ENCODE measurements at regions not wholly inside any gene's neighbourhood (a gene's known extent, or its start where the extent isn't known, plus 50 kb on each side); places are given as distances from the start of the nearest gene placed in this dataset.

DNA sequence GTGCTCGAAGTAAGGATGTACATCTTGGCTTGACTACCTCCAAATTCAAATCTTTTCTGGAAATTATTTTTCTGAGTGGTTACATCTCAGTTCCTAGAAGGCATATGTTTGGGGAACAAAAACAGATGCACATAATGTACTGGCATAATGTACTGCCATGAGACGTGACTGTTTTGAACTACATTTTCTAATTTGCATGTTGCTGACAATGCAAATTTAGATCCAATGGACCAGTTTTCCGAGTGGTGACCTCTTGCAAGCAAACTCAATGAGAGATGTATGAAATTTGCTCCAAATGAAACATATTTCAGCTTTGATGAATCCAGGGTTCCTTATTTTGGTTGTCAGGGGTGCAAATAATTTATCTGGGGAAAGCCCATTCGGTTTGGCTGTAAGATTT lies 694.3 kb downstream of the GRXCR1 start:
- Histone ChIP-seq H3K27ac (ENCODE audit: extremely low read depth, low read depth, low read length) (no peak overlapping the region), H3K4me3 (no peak overlapping the region), H3K9ac (ENCODE audit: insufficient read depth in 1 of 2, low read depth in 2 of 2, low read length in 2 of 2) (no peak overlapping the region), H3K36me3 (ENCODE audit: control insufficient read depth, insufficient read depth, low read length) (no peaks in the 10 kb centered on the region), H3K4me2 (ENCODE audit: insufficient read depth, low read length) (no peak overlapping the region), H3K79me2 (ENCODE audit: control insufficient read depth, insufficient read depth, low read length) (no peaks in the 10 kb centered on the region), H4K20me1 (replicated peaks; ENCODE audit: control insufficient read depth, insufficient read depth, low read length) (no peaks in the 10 kb centered on the region), H3K9me1 (ENCODE audit: control insufficient read depth, insufficient read depth, low read length) (no peaks in the 10 kb centered on the region), H3K27me3 (ENCODE audit: control insufficient read depth in 2 of 2, insufficient read depth in 2 of 2, low read length in 2 of 2) (no peaks in the 10 kb centered on the region), H3K9me3 (replicated peaks; ENCODE audit: control insufficient read depth, insufficient read depth, low read depth, low read length) (no peaks in the 10 kb centered on the region; the same call in 1 of the 2 replicates), H2AFZ (ENCODE audit: low read depth, low read length) (no peak overlapping the region), H3K4me1 (replicated peaks in 1 of 2; ENCODE audit: control insufficient read depth in 2 of 2, insufficient read depth in 2 of 2, low read length in 2 of 2) (no peaks in the 10 kb centered on the region)
- ATAC-seq (no peak), FAIRE-seq (no peak), DNase-seq (ENCODE audit: extremely low read depth in 1 of 4, low spot score in 3 of 4) (no peak)
- in situ Hi-C loops (cut with MboI) (no loop called here), intact Hi-C loops (cut with micrococcal nuclease) (no loop called here)
- WGBS (ENCODE audit: insufficient coverage, low coverage, missing lambda C conversion rate): 0% methylated on average over 4 of the region's 4 CpGs
- ChIA-PET POLR2A (no interaction called here), CTCF (ENCODE audit: low intra/inter-chr PET ratio) (no interaction called here)
- TF ChIP-seq RBM17 (IDR thresholded peaks at IDR 0.05; ENCODE audit: borderline replicate concordance, low read depth, low read length) (no peak), MAFK (IDR thresholded peaks at IDR 0.05; ENCODE audit: low read length) (peak; percentile 63), YY1 (IDR thresholded peaks at IDR 0.05; ENCODE audit: borderline replicate concordance in 1 of 3, control insufficient read depth in 1 of 3, extremely low read depth in 1 of 3, insufficient read depth in 3 of 3, insufficient read length in 1 of 3, insufficient replicate concordance in 2 of 3, low read depth in 1 of 3, low read length in 2 of 3) (no peak), ZNF197 (CRISPR knock-in tag; IDR thresholded peaks at IDR 0.05; ENCODE audit: low read depth) (no peak), MXD1 (CRISPR knock-in tag; IDR thresholded peaks at IDR 0.05; ENCODE audit: borderline replicate concordance, poor library complexity, severe bottlenecking) (no peak), CBFA2T3 (IDR thresholded peaks at IDR 0.05) (no peak), ZNF717 (CRISPR knock-in tag; IDR thresholded peaks at IDR 0.05) (no peak), ZC3H11A (IDR thresholded peaks at IDR 0.05; ENCODE audit: low read depth, low read length) (no peak), CAMTA2 (CRISPR knock-in tag; conservative IDR thresholded peaks at IDR 0.05) (no peak), MAFF (IDR thresholded peaks at IDR 0.05; ENCODE audit: low read length) (peak; percentile 65), ZNF316 (IDR thresholded peaks at IDR 0.05) (peak; percentile 53; the same call in 1 of the 2 replicates), ESRRA (IDR thresholded peaks at IDR 0.05; ENCODE audit: borderline replicate concordance, low read depth) (no peak), RBFOX2 (IDR thresholded peaks at IDR 0.05; ENCODE audit: low read depth, low read length) (no peak), THRAP3 (IDR thresholded peaks at IDR 0.05; ENCODE audit: borderline replicate concordance) (no peak), DEAF1 (CRISPR knock-in tag; IDR thresholded peaks at IDR 0.05) (no peak), EP400 (IDR thresholded peaks at IDR 0.05) (no peak)
- TF ChIP-seq, protein P1, sequence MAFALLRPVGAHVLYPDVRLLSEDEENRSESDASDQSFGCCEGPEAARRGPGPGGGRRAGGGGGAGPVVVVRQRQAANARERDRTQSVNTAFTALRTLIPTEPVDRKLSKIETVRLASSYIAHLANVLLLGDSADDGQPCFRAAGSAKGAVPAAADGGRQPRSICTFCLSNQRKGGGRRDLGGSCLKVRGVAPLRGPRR (CRISPR knock-in tag; IDR thresholded peaks at IDR 0.05): no peak
- no TSS peak for BruUV-seq (replicated peaks)
